Calu3 (cell line): ENCODE measurements at regions not wholly inside any gene's neighbourhood (a gene's known extent, or its start where the extent isn't known, plus 50 kb on each side); places are given as distances from the start of the nearest gene placed in this dataset.

Experiments
- BruUV-seq: library from RNA; stranded (reverse); fragments of 400-500 nt; replicated peaks from 2 replicates; lab custom pipeline; 2021; lab: Mats Ljungman, UMichigan
- CTCF ChIA-PET: fragments of 300-600 bp; sonication (Branson Sonifier 250); formaldehyde crosslinking; loops from one replicate; lab custom pipeline; 2022; ENCODE audit warnings: antibody characterized with exemption; lab: Charles Lee
- DNase-seq: peaks from one replicate; pipeline ENCODE4 v3.0.0; 2022
- H3K27ac Mint-ChIP-seq: one replicate; pipeline ENCODE4 v1.8.0; 2022; ENCODE audit warnings: mixed read lengths; ENCODE audit not compliant: unreplicated experiment
- H3K27me3 Mint-ChIP-seq: one replicate; pipeline ENCODE4 v1.8.0; 2022; ENCODE audit warnings: mixed read lengths; ENCODE audit not compliant: unreplicated experiment
- H3K36me3 Mint-ChIP-seq: one replicate; pipeline ENCODE4 v1.8.0; 2022; ENCODE audit warnings: mild to moderate bottlenecking, moderate library complexity, mixed read lengths; ENCODE audit not compliant: insufficient read depth, unreplicated experiment
- H3K4me1 Mint-ChIP-seq: one replicate; pipeline ENCODE4 v1.8.0; 2022; ENCODE audit warnings: mild to moderate bottlenecking, low read depth, mixed read lengths; ENCODE audit not compliant: unreplicated experiment
- H3K4me3 Mint-ChIP-seq: one replicate; pipeline ENCODE4 v1.8.0; 2022; ENCODE audit warnings: mild to moderate bottlenecking, low read depth, moderate library complexity, mixed read lengths; ENCODE audit not compliant: unreplicated experiment
- H3K9me3 Mint-ChIP-seq: one replicate; pipeline ENCODE4 v1.8.0; 2022; ENCODE audit warnings: low read depth, mixed read lengths; ENCODE audit not compliant: unreplicated experiment
- CTCF ChIP-seq: fragments of 200-600 bp; IDR thresholded peaks from one replicate; pipeline ENCODE4 v1.8.0; 2022; ENCODE audit warnings: antibody characterized with exemption; ENCODE audit not compliant: unreplicated experiment
- intact Hi-C: fragments of 100-400 bp; cut with micrococcal nuclease; formaldehyde crosslinking; loops from one replicate; pipeline ENCODE4 v1.10.0; 2022; ENCODE audit not compliant: unreplicated experiment

DNA sequence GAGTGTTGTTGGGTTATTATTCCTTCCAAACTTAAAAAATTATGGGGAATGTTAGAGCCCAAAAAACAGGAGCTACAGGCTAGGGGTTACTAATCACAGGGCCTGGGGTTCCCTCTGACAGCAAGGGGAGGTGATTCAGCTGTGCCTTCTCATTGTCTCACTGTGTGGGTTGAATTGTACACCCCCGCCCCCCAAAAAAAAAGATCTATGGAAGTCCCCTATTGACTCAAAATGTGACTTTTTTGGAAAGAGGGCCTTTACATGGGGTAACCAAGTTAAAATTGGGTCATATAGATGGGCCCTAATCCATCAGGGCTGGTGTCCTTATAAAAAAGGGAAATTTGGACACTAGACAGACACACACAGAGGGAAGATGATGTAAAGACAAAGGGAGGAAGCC lies 190.2 kb downstream of the SOX9 start:
- no peak for TF ChIP-seq CTCF
- Mint-ChIP-seq H3K4me3 (no peak overlapping the region), H3K27me3 (peaks cover 9% of the 10 kb centered on the region), H3K9me3 (no peaks in the 10 kb centered on the region), H3K36me3 (no peaks in the 10 kb centered on the region), H3K4me1 (no peaks in the 10 kb centered on the region), H3K27ac (no peak overlapping the region)
- CTCF ChIA-PET: no interaction called here
- no peak for DNase-seq
- BruUV-seq: no TSS peak
- intact Hi-C loops: no loop called here

DNA sequence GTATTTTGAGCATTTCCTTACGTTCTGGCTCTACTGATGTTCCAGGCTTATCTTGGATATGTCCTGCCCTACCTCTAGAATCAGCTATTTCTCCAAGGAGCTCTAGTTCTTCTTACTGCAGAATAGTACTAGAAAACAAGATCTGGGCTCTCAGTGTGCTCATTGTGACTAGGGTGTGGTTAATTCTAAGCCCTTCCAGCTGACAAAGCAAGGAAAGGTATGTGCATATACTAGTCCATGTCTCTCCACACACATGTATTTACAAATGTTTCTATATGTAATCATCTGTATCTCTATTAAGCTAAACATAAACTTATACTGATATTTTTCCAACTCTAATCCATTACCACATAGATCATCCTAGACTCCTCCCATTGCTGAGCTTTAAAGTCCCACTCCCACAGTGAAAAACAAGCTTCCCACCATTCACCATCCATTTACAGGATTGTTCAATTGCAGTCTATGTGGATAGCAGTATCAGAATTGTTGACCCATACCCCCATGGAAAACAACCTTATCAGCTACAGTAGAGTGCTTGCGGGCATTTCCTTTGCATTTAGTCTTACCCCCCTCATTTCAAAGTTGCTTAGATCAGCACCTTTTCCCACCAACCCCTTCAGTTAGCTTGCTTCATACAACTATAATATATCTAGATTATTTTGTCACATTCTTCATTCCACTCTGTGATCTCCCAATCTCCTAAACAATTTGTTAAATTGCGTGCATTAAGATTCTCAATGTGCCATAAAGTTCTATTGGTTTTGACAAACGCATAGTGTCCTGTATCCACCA lies 194.5 kb downstream of the SOX9 start:
- intact Hi-C loops: no loop called here
- CTCF ChIA-PET: no interaction called here
- H3K27ac Mint-ChIP-seq: no peak overlapping the region
- DNase-seq: no peak
- no TSS peak for BruUV-seq
- no peaks in the 10 kb centered on the region for H3K27me3 Mint-ChIP-seq
- no peak for TF ChIP-seq CTCF
- peaks cover 3% of the 10 kb centered on the region for H3K9me3 Mint-ChIP-seq
- no peaks in the 10 kb centered on the region for H3K4me1 Mint-ChIP-seq
- no peak overlapping the region for H3K4me3 Mint-ChIP-seq
- no peaks in the 10 kb centered on the region for H3K36me3 Mint-ChIP-seq

DNA sequence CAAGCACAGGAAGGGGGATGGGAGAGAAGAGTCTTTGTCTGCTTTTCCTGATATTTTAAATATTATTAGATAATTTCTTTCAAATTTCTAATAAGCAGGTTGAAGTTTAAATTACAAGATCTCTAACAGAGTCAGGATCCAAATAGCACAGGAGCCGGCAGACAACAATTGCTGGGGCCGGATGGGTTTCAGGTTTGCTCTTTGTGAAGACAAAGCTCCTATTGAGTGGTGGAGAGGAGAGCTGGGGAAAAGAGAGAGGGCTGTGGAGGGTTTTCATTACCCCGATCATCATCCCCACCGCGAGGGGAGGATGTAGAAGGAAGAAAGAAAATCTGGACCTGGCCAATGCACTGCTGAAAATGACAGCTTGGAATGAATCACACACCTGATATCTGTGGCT lies 197.3 kb downstream of the SOX9 start:
- Mint-ChIP-seq H3K9me3 (peaks cover 8% of the 10 kb centered on the region), H3K4me1 (no peaks in the 10 kb centered on the region), H3K4me3 (no peak overlapping the region), H3K27me3 (no peaks in the 10 kb centered on the region), H3K36me3 (no peaks in the 10 kb centered on the region), H3K27ac (no peak overlapping the region)
- CTCF ChIA-PET: interaction anchor here (0.6 to 0.8 kb wide), 3 partner anchors 12 to 198 kb away, joined by 3 read pairs; partner anchors contain the start of gene SOX9
- intact Hi-C loops: no loop called here
- no TSS peak for BruUV-seq
- TF ChIP-seq CTCF: no peak
- DNase-seq: no peak

- H3K27ac Mint-ChIP-seq: no peak overlapping the region
- no peak for DNase-seq
- intact Hi-C loops: no loop called here
- no peaks in the 10 kb centered on the region for H3K27me3 Mint-ChIP-seq
- TF ChIP-seq CTCF: no peak
- BruUV-seq: no TSS peak
- no peak overlapping the region for H3K4me3 Mint-ChIP-seq
- H3K4me1 Mint-ChIP-seq: no peaks in the 10 kb centered on the region
- CTCF ChIA-PET: no interaction called here
- no peaks in the 10 kb centered on the region for H3K36me3 Mint-ChIP-seq
- peaks cover 15% of the 10 kb centered on the region for H3K9me3 Mint-ChIP-seq
These were observed 201.1 kb downstream of the SOX9 start for GRCh38 chr17:72321896-72322295.
